Activated T-cell treated with anti-CD3 and anti-CD28 coated beads for 4 hours (primary cell): ENCODE measurements at regions not wholly inside any gene's neighbourhood (a gene's known extent, or its start where the extent isn't known, plus 50 kb on each side); places are given as distances from the start of the nearest gene placed in this dataset.
"Not testable (repeated sequence)": the region's sequence is repeated elsewhere in the genome, so short reads cannot be mapped to it uniquely, and the experiment has no call there.

Experiments
- DNase-seq: peaks from one replicate; pipeline ENCODE4 v3.0.0-alpha.2; 2020

- no peak for DNase-seq
Observed at GRCh38 chr6:19159089-19159488, 678.1 kb upstream of the ID4 start.

GRCh38 chr6:19159561-19159960, 677.6 kb upstream of the ID4 start:
- no peak for DNase-seq

GRCh38 chr6:19160081-19160730, 677.0 kb upstream of the ID4 start:
- DNase-seq, result no peak

GRCh38 chr6:19167251-19167650, 669.9 kb upstream of the ID4 start:
- DNase-seq, result no peak

DNA sequence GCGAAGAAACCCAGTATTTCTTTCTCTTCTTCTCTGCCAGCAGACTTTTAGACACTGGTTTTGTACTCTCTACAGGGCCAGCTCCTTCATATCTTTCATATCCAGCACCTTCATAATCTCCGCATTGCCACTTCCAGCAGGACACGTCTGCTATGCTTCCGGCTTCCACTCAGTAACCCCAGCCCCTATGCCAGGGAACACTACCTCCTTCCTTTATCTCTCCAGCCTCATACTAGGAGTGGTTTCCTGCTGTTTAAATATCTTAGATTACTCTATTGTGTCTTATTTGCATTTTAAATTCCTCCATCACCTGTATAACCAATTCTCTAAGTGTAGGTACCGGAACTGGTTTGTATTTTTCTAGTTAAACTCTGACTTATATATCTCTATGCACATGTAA, 667.8 kb upstream of the ID4 start:
- no peak for DNase-seq

DNA sequence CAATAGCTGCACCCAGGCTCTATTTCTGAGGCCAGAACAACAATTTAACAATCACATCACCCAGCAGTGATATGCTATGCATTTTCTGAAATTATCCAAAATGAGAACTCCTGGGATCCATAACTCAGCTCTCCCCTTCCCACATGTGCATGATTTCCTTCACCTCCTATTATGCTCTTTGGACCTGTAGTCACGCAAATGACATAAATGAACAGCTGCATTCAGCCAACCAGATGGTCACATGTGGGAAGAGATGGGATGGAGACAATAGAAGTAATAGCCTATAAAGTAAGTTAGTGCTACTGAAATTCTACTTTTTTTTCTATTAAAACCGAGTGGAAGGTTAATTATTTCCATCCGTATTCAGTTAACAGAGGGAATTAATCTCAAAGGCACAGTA, 662.1 kb upstream of the ID4 start:
- no peak for DNase-seq

DNA sequence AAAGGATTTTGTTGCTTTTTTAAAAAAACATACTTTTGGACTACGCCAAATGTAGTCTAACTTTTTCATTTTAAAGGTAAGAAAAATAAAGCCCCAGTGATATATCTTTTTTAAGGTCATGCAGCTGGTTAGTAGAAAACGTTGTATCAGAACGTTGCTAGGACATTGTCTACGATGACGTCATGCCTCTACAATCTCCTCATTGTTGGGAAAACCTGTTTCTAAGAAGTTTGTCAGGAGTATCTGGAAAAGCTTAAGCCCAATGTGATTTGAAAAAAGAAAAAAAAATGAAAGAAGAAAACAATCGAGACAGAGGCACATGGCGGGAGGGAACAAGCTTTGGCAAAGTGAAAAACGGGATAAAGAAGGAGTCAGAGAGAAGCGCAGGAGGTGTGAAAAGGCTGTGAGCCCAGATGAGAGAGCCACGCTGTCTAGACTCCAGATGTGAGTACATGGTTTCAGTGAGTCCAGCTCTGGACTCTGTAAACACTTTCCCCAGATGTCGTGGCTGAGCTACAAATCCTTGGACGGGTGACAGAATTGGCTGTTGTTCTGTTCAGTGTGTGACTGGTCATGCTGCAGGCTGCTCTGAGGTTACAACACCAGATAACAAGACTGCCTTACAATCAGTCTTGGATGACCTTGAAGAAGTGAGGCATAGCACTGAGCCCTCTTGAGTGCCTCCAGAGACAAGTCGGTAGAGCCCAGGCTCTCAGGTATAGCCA, 656.7 kb upstream of the ID4 start:
- no peak for DNase-seq

- no peak for DNase-seq
Observed at GRCh38 chr6:19181211-19181610, 656.0 kb upstream of the ID4 start.

DNA sequence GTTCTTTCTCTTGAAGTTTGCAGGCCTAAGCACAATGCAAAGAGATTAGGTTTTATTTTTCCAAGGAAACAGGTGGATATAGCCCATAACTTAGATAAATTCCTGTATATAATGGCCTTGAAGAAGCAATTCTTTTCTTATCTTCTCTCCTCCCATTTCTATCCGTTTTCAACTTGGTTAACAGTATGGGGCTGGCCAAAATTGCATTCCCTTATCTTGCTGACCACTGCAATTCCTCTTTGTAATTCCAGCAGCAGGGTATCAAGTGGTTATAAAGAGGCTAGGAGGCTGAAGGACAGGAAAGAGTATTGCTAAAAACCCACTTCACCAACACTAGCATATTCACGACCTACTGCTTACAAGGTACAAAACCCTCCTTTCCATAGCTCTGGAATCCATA, 643.5 kb upstream of the ID4 start:
- no peak for DNase-seq

GRCh38 chr6:19204445-19204844, 632.7 kb upstream of the ID4 start:
- DNase-seq, result no peak

- DNase-seq, result no peak
Observed at GRCh38 chr6:19205076-19205475, 632.1 kb upstream of the ID4 start.

DNA sequence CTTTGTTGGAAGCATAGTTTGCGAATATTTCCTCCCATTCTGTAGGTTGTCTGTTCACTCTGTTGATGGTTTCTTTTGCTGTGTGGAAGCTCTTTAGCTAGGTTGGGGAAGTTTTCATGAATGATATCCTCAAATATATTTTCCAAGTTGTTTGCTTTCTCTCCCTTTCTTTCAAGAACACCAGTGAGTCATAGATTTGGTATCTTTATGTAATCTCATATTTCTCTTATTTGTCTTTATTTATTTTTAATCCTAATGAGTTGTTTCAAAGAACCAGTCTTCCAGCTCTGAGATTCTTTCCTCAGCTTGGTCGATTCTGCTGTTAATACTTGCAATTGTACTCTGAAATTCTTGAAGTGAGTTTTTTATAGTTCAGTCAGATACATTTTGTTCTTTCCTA, 628.0 kb upstream of the ID4 start:
- DNase-seq, result no peak

GRCh38 chr6:19210849-19211590, 626.1 kb upstream of the ID4 start:
- no peak for DNase-seq

DNA sequence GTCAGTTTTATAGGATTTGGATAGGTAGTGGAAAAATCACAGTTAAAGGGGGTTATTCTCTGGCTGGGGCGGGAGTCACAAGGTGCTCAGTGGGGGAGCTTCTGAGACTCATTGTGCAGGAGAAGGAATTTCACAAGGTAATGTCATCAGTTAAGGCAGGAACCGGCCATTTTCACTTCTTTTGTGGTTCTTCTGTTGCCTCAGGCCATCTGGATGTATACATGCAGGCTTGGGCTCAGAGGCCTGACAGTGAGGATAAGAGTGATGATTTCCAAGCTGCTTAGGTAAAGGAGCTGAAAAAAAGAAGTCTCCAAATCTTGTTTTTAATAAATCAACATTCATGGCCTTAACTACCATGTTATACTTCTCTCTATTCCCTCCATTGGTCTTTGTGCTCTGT, 622.9 kb upstream of the ID4 start:
- no peak for DNase-seq

- DNase-seq, result no peak
Observed at GRCh38 chr6:19219931-19220330, 617.2 kb upstream of the ID4 start.

DNA sequence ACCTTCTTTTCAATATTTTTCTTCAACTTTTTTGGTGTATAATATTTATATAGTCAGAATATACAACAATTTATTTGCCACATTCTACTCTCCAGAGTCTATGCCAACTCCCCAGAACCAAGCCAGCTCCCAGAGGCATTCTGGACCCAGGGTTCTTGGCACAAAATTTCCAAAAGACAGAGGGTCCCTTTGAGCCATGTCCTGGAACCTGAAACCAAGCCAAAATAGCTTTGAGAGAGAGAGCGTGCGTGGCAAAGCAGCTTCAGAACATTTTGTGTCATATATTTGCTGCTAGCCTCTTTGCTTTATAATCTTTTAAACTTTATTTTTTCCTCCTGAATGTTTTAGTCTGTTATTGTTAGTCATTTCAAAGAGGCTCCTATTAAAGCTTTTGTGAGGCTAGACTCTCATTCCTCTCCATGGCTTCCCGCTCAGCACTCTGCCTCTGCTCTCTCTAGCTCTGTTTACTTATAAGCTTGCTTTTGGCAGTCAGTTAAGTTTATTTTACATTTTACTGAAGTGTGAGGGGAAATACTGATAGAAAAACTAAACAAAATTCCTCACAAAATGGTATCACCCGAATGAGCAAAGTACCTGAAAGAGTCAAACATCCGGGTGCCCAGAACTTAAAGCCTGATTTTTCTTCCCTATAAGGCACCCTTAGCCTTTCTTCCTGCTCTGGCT, 605.1 kb upstream of the ID4 start:
- DNase-seq, result no peak

- no peak for DNase-seq
Observed at GRCh38 chr6:19245656-19246055, 591.5 kb upstream of the ID4 start.

DNA sequence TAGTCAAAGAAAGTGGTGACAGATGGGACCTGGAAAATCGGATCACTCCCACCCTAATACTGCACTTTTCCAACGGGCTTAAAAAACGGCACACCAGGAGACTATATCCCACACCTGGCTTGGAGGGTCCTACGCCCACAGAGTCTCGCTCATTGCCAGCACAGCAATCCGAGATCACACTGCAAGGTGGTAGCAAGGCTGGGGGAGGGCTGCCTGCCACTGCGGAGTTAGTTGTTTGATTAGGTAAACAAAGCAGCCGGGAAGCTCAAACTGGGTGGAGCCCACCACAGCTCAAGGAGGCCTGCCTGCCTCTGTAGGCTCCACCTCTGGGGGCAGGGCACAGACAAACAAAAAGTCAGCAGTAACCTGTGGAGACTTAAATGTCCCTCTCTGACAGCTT, 590.0 kb upstream of the ID4 start:
- DNase-seq, result not testable (repeated sequence)

GRCh38 chr6:19256123-19256522, 581.0 kb upstream of the ID4 start:
- not testable (repeated sequence) for DNase-seq

- DNase-seq, result no peak
Observed at GRCh38 chr6:19261642-19262041, 575.5 kb upstream of the ID4 start.

DNA sequence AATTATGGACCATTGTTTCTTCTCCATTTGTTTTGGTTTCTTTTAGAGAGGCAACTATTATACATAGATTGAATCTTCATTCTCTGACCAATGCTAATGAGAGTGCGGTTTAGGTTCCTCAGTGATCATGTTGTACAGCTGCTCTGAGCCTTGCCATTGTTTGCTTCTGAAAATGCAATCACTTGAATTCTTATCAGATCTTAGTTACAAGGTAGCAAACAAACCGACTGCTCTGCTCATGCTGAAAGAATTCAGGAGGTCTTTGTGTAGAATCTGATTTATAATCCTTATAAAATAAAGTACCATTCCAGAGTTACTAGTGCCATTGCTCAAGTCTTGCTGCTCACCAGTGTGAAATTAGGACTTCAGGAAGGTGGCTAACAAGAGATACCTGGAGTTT, 569.1 kb upstream of the ID4 start:
- no peak for DNase-seq

DNA sequence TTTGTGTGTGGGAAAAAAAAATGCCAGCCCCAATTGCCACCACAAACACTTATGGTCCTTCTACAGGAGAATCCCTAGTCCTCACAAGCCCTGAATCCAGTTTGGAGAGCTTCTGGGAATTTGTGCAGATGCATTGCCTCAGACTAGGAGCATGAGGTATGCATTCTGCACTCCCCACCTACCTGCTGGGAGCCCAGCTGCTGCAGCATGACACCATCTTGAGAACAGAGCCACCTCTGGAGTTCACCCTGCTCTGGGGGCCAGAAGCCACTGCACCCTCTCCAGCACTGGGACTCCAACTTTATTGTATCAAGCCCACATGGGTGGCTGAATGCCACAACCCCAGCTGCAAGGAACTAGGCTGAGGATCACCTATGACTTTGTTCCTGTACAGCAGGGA, 568.5 kb upstream of the ID4 start:
- no peak for DNase-seq

DNA sequence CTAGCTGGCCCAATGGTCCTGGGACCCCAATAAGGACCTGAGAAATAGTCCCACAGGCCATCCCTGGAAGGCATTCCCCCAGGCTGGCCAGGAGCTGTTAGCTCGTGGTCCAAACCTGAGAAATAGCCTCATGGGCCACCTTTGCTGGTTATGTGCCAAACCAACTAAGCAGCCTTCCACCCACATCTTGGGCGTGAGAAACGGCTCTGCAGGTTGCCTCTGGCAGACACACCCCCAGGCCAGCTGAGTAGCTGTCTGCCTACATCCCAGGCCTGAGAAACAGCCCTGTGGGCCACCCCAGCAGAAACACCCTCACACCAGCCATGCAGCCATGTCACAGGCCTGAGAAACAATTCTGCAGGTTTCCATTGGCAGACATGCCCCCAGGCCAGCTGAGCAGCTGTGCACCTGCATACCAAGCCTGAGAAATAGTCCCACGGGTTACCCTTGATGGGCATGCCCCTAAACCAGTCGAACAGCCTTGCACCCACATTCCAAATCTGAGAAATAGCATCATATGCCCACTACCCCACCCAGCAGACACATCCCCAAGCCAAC, 567.8 kb upstream of the ID4 start:
- DNase-seq, result no peak
